ENCODE measurements at regions not wholly inside any gene's neighbourhood (a gene's known extent, or its start where the extent isn't known, plus 50 kb on each side); places are given as distances from the start of the nearest gene placed in this dataset.

- TF ChIP-seq NFYB (IDR thresholded peaks at IDR 0.05; ENCODE audit: extremely low read depth, insufficient read length) (no peak), ZNF518B (CRISPR knock-in tag; IDR thresholded peaks at IDR 0.05) (no peak), CSDE1 (IDR thresholded peaks at IDR 0.05) (no peak), CREM (IDR thresholded peaks at IDR 0.05; ENCODE audit: low read depth) (no peak)
These were observed 262.3 kb downstream of the ZNF516 start (continued) for GRCh38 chr18:76232779-76233178.

GRCh38 chr18:76232010-76232409 lies 263.0 kb downstream of the ZNF516 start:
- no peak for ATAC-seq
- no peak overlapping the region for H2AFZ ChIP-seq (ENCODE audit: low read depth, low read length)
- H3K4me1 ChIP-seq (replicated peaks in 1 of 2; ENCODE audit: control insufficient read depth in 2 of 2, insufficient read depth in 2 of 2, low read length in 2 of 2), result no peaks in the 10 kb centered on the region
- H3K9ac ChIP-seq (ENCODE audit: insufficient read depth in 1 of 2, low read depth in 2 of 2, low read length in 2 of 2), result no peak overlapping the region
- H3K27ac ChIP-seq (ENCODE audit: extremely low read depth, low read depth, low read length), result no peak overlapping the region
- no peaks in the 10 kb centered on the region for H3K9me3 ChIP-seq (replicated peaks; ENCODE audit: control insufficient read depth, insufficient read depth, low read depth, low read length)
- H3K4me2 ChIP-seq (ENCODE audit: insufficient read depth, low read length), result no peak overlapping the region
- TF ChIP-seq SP2 (IDR thresholded peaks at IDR 0.05; ENCODE audit: extremely low read depth, low read depth, low read length, poor library complexity, severe bottlenecking), result no peak
- no peak for TF ChIP-seq LARP7 (IDR thresholded peaks at IDR 0.05)
- TF ChIP-seq CEBPG (CRISPR knock-in tag; IDR thresholded peaks at IDR 0.05), result no peak
- TF ChIP-seq CEBPG (tag; conservative IDR thresholded peaks at IDR 0.05 in 1 of 2, IDR thresholded peaks at IDR 0.05 in 1 of 2), result no peak
- no peak for TF ChIP-seq PRMT5 (CRISPR knock-in tag; IDR thresholded peaks at IDR 0.05)
- no peak for TF ChIP-seq FOXP1 (CRISPR knock-in tag; IDR thresholded peaks at IDR 0.05)
- TF ChIP-seq ARID3B (CRISPR knock-in tag; IDR thresholded peaks at IDR 0.05; ENCODE audit: borderline replicate concordance), result no peak
- no peak for TF ChIP-seq ETV5 (CRISPR knock-in tag; IDR thresholded peaks at IDR 0.05; ENCODE audit: low read depth)
- no peak for TF ChIP-seq POLR2AphosphoS5 (IDR thresholded peaks at IDR 0.05; ENCODE audit: control insufficient read depth, insufficient read depth, low read depth, low read length)
- TF ChIP-seq RBM34 (IDR thresholded peaks at IDR 0.05; ENCODE audit: borderline replicate concordance, insufficient read depth, low read length), result no peak
- no peak for TF ChIP-seq ZNF212 (CRISPR knock-in tag; IDR thresholded peaks at IDR 0.05)
- H3K36me3 ChIP-seq (ENCODE audit: control insufficient read depth, insufficient read depth, low read length), result no peaks in the 10 kb centered on the region
- no peak for FAIRE-seq
- in situ Hi-C loops (cut with MboI), result no loop called here
- H4K20me1 ChIP-seq (replicated peaks; ENCODE audit: control insufficient read depth, insufficient read depth, low read length), result no peaks in the 10 kb centered on the region
- no peak for DNase-seq (ENCODE audit: extremely low read depth in 1 of 4, low spot score in 3 of 4)
- H3K4me3 ChIP-seq, result no peak overlapping the region
- POLR2A ChIA-PET, result no interaction called here
- WGBS (ENCODE audit: insufficient coverage, low coverage, missing lambda C conversion rate), result 0% methylated on average over 1 of the region's 1 CpG
- H3K9me1 ChIP-seq (ENCODE audit: control insufficient read depth, insufficient read depth, low read length), result no peaks in the 10 kb centered on the region
- intact Hi-C loops (cut with micrococcal nuclease), result no loop called here
- BruUV-seq (replicated peaks), result no TSS peak
- H3K79me2 ChIP-seq (ENCODE audit: control insufficient read depth, insufficient read depth, low read length), result no peaks in the 10 kb centered on the region
- CTCF ChIA-PET (ENCODE audit: low intra/inter-chr PET ratio), result no interaction called here
- H3K27me3 ChIP-seq (ENCODE audit: control insufficient read depth in 2 of 2, insufficient read depth in 2 of 2, low read length in 2 of 2), result no peaks in the 10 kb centered on the region

Data from K562 (cell line).